IPS DF 4.7 (cell line): ENCODE measurements at regions not wholly inside any gene's neighbourhood (a gene's known extent, or its start where the extent isn't known, plus 50 kb on each side); places are given as distances from the start of the nearest gene placed in this dataset.
"Not testable (repeated sequence)": the region's sequence is repeated elsewhere in the genome, so short reads cannot be mapped to it uniquely, and the experiment has no call there.

Experiments used
- DNase-seq: peaks from one replicate; pipeline ENCODE4 v3.0.0-alpha.2; 2013; ENCODE audit warnings: low spot score; ENCODE audit errors: extremely low read depth

DNA sequence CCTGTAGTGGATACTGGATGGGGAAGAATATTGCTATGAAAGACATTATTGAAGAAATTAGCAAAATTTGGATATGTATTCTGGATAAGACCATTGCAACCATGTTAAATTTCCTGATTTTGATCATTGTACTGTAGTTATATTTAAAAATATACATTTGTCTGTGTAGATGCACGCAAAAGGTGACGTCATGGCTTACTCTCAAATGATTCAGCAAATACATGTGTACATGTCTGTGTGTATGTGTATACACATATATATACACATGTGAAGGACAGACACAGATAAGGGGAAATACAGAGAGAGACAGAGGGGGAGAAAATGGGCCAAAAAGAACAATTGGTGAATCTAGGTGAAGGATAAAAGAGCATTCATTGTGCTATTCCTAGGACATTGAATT lies 82.3 kb upstream of the PLCB4 start:
- no peak for DNase-seq

DNA sequence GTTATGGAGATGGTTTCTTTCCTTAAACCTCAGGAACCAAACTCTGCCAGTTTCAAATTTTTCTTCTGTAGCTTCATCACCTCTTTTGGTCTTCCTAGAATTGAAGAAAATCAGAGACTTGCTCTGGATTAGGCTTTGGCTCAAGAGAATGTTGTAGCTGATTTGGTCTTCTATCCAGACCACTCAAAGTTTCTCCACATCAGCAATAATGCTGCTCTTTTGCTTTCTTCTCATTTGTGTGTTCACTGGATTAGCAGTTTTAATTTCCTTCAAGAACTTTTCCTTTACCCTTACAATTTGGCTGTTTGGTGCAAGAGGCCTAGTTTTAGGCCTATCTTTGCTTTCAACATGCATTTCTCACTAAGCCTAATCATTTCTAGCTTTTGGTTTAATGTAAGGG lies 78.1 kb upstream of the PLCB4 start:
- DNase-seq, result no peak

DNA sequence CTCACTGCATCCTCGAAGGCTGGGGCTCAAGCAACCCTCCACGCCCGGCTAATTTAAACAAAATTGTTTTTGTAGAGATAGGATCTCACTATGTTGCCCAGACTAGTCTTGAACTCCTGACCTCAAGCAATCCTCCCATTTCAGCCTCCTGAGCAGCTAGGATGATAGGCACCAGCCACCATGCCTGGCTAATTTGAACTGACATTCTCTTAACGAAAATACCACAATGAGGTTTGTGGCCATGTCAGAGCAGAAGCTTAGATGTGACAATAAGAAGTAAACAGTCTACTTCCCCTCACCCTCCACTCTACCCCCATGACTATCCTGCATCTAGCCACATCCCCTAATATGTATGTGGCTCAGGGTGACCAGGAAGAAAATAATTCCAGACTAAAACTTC lies 74.8 kb upstream of the PLCB4 start:
- no peak for DNase-seq

DNA sequence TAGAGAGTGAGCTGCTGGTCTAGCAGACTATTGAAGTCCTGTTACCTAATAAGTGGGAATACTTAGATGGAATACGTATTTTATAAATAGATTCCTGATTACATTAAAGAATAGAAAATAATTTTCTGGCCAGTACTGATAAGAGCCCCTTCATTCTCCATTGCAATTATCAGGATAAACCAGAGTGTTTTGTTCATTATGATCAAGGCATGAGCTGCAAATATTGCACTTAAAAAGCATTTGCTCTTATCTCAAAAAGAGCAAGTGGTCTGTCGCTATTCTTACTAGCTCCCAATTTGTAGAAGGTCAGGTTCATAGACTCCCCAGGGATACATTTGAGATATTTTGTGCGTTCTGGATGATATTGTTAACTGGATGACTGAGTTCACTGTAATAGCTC lies 73.1 kb upstream of the PLCB4 start:
- DNase-seq, result no peak

DNA sequence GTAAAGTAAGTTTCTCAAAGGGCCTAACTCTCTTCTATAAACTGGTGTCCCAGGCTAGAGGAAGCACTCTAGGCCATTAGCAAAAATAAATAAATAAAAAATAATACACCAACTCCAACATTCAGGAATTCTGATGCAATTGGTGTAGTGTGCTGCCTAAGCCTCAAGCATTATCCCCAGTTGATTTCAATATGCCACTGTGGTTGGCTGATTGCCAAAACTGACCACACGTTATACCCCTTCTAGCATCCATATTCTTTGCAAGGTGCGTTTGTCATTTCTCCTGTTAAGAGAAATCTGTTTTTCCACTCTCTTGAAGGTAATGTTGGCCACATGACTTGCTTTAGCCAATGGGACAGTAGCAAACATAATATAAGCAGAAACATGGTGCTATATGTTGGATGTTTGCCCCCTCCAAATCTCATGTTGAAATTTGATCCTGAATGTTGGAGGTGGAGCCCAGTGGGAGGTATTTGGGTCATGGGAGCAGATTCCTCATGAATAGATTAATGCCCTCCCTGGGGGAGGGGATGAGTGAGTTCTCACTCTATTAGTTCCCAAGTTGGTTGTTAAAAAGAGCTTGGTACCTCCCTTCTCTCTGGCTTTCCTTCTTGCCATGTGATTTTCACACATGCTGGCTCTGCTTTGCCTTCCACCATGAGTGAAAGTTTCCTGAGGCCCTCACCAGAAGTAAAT lies 71.9 kb upstream of the PLCB4 start:
- DNase-seq, result no peak

DNA sequence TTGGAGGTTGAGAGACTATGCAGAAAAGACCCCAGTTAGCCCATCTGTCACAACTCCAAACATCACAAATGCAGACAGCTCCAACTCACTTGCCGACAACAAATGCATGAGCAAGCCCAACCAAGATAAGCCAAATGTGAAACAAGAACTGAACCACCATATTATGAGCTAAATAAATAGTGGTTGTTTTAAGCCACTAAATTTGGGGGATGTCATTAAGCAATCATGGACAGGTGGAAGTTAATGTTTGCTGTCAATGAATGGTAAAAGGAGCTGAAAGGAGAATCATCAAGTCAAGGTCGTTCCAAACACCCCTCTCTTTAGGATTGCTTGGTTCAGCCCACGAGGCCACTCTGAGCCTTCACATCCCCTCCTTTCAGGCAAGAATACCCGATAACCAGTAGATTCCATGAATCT lies 71.2 kb upstream of the PLCB4 start:
- no peak for DNase-seq

DNA sequence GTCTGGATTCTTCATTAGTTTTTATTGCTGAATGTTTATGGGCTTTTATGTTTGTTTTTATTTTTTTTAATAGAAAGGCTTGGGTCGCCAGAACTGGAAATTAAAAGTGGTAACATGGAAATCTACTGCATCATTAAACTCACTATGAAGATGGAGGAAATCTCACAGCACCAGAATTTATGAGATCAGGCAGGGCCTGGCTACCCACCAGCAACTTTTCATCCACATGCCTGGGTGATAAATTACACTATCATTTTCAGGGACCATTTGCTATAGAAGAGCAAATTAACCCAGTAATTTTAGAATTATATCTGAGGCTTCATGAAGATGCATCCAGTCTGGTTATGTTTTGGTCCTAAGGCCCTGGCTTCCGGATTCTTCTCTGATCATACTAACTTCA lies 57.8 kb upstream of the PLCB4 start:
- DNase-seq, result no peak

DNA sequence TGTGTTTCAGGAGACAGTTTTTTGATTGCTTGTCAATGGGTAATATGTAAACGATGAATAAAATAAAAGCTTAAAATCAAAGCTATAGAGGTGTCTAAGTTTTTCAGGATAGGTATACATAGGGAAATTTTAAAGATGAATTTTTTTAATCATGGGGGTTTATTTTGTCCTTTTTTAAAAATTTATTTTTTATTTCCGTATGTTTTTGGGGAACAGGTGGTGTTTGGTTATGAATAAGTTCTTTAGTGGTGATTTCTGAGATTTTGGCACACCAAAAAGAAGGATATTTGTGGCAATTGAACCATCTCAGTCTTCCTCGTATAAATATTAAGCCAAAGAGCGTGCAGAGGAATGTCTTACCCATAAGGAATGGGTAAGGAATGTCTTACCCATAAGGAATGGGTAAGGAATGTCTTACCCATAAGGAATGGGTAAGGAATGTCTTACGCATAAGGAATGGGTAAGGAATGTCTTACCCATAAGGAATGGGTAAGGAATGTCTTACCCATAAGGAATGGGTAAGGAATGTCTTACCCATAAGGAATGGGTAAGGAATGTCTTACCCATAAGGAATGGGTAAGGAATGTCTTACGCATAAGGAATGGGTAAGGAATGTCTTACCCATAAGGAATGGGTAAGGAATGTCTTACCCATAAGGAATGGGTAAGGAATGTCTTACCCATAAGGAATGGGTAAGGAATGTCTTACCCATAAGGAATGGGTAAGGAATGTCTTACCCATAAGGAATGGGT lies 53.5 kb upstream of the PLCB4 start:
- DNase-seq, result not testable (repeated sequence)

DNA sequence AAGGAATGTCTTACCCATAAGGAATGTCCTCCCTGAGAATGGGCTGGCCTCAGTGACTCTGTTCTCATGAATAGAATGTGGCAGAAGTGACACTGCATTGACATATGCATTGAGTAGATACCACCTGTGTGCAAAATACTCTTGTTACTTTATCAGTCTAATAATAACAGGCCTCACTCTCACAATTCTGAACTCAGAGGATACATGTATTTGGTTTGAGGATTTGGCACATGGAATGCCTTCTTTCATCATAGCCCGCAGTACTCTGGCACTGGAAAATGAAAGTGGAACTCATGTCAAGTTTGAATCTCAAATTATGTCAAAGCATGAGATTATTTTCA lies 52.9 kb upstream of the PLCB4 start:
- DNase-seq, result peak; percentile 25

DNA sequence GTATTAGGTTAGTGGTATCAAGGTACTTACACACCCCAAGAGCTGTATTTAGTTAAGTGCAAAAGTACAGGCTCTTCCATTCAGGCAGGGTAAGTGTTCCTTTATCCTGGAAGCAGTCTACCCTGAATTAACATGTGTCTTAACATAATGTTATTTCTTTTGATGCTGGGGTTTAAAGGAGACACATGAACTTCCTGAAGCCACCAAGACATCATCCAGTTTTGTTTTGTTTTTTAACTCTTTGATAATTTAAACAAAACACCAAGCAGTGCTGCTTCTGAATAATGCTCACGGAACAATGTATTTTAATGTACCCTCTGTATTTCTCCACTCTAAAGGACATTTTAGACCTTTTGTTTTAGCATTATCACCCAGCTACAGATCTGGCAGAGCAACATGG lies 50.5 kb upstream of the PLCB4 start:
- no peak for DNase-seq
